Body of pancreas (tissue), 4 donors: ENCODE measurements at regions not wholly inside any gene's neighbourhood (a gene's known extent, or its start where the extent isn't known, plus 50 kb on each side); places are given as distances from the start of the nearest gene placed in this dataset.

Experiments
- CTCF ChIP-seq, 7 experiments: fragments of 450-650 bp in 4 of 7; fragments of 200-600 bp in 3 of 7; sonication (generic) in 3 of 7; IDR thresholded peaks; one replicate each; pipeline ENCODE4 v1.5.1; 2016 to 2019; ENCODE audit warnings: antibody characterized with exemption in 7 of 7
- POLR2A ChIP-seq, 3 donors: fragments of 450-650 bp; IDR thresholded peaks; one replicate each; pipeline ENCODE4 v1.6.1; 2016; ENCODE audit warnings: antibody characterized with exemption in 3 of 3, mild to moderate bottlenecking in 2 of 3

- no peak for TF ChIP-seq CTCF (IDR thresholded peaks at IDR 0.05)
- no peak for TF ChIP-seq POLR2A (IDR thresholded peaks at IDR 0.05)
Observed at GRCh38 chr4:175087145-175087544, 169.0 kb downstream of the ADAM29 start.
